ENCODE measurements at regions not wholly inside any gene's neighbourhood (a gene's known extent, or its start where the extent isn't known, plus 50 kb on each side); places are given as distances from the start of the nearest gene placed in this dataset.

DNA sequence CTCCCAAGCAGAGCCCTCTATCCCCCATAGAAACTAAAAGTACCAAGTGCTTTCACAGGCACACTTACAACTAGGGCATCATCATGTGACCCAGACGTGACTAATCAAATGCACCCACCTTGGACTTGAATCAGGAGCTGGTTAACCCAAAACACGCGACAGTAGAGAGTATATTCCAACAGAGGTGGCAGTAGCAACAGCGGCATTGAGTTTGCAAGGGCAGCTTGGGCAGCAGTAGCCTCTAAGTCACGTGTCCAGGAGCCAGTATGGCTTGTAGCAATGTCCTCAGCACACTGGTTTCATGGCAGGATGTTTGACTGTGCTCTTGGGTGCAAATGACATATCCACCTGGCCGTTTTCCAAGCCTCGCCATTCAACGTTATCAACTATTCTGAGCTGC, 73.4 kb upstream of the DNAH5 start:
- no peak for DNase-seq (ENCODE audit: low spot score)

DNA sequence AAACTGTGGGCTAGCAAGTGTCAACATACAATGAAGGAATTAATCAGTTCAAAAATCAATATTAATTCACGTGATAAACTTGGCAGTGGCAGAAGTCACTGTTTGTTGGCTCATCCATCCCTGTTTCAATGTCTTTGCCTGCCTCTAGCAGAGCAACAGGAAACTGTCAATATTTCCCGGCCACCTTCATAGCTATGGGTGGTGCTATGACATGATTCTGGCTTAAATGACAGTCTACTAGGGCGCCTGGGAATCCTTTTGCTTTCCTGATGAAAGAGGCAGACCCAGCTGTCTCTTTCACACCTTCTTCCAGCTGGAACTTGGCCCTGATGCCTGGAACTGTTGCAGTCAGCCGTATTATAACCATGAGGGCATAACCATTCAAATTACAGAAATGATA, 72.1 kb upstream of the DNAH5 start:
- no peak for DNase-seq (ENCODE audit: low spot score)

DNA sequence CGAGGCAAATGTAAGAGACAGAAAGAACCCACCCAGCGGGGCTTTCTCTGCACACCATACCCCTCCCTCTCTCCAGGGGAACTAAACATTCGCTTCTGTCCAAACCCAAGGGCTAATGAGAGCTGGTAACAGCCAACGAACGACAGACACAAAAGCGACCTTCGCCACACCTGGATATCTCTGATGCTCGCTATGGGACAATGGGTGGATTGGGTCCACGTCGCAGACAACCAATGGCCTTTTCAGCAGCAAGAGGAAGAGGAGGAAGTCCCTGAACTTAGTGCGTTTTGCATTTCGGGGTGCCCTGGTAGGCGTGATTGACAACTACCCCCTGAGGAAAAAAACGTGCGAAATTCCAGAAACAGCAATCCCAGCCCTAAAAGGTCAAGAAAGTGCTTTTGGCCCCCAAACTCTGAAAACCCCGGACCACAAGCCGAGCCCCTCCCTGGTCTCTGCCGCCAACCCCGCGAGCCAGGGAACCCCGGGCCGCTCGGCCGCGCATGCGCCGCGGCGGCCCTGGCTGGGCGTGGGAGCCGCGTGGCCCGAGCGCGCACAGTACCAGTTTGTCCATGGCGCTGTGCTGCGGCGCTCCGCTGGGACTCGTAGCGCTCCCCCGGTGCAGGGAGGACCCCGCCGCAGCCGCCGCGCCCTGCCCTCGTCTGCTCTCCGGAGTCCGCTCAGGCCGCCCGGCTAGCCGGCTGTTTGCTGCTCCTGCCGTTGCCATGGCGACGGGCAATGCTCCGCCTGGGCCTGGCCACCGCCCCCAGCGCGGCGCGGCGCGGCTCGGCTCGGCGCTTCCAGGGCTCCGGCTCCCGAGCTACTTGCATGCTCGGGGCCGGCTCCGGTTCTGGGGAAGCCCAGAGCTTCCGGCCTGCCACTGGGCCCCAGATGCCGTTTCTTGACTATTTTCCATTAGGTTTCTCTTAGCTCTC, 66.9 kb upstream of the DNAH5 start:
- DNase-seq (ENCODE audit: low spot score), result peak; percentile 92

DNA sequence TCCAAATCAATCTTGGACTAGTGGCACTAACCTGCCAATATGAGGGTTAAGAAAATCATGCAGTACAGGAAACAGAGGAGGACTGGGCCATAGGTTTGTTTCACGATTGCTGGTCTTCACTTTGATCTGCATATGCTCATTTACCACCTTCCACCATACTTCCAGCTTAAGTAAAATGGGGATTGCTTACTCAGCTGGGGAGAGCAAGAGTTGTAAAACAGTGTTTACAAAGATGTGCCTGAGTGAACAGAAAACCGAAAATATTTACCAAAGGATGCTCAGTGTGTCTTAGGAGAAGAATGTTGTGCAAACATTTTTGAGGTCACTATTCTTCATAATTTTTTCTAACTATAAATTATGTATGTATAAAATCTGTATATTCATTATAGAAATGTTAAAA, 65.1 kb upstream of the DNAH5 start:
- no peak for DNase-seq (ENCODE audit: low spot score)

DNA sequence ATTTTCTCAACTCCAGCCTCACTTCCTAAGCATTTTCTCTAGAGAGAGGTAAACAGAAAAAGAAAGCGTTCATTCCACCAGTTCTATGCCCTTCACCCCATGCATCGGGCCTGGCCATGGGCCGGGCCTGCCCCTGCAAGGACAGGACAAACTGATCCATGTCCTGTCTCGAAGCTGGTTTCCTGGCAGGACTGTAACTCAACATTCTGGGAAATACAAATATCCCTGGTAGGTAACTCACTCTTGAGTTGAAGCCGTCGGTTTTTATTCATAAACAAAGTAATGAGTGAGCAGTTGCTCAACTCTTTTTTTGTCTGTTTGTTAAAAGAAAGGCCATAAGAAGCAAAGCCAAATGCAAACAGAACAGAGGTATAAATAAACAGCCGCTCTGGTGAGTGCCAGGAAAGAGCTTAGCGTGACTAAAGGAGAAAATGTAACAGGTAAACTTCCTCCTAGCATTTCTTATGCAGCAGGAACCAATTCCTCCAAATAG, 64.4 kb upstream of the DNAH5 start:
- DNase-seq (ENCODE audit: low spot score), result no peak

DNA sequence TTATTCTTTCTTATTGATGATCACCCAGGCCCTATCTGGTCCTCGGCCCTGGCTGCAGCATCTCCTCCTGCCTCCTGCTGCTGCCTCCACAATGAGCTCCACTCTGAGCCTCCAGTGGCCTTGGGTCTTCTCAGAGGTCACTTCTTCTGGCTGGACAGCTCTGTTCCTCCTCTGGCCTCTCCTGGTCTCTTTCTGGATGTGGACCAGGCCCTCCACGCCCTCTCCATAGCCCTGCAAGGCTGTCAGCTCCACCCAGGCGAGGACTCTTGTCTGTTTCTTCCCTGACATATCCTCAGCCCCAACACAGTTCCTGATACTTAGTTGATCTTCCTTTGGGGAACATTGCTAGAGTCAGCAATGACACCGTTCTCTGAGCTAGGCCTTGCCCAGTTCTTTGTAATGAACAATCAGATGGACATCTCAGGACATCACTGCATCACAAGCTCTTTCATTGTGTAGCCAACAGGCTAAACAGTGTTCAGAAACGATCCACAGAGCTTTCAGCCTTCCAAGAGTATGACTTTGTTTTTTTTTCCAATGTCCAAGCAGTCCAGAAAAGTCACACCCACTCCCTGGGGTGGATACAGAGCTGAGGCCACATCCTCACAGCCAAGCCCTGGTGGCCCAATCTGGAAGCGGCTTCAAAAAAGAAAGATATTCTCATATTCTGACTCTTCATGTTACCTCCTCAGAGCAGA, 62.5 kb upstream of the DNAH5 start:
- no peak for DNase-seq (ENCODE audit: low spot score)

DNA sequence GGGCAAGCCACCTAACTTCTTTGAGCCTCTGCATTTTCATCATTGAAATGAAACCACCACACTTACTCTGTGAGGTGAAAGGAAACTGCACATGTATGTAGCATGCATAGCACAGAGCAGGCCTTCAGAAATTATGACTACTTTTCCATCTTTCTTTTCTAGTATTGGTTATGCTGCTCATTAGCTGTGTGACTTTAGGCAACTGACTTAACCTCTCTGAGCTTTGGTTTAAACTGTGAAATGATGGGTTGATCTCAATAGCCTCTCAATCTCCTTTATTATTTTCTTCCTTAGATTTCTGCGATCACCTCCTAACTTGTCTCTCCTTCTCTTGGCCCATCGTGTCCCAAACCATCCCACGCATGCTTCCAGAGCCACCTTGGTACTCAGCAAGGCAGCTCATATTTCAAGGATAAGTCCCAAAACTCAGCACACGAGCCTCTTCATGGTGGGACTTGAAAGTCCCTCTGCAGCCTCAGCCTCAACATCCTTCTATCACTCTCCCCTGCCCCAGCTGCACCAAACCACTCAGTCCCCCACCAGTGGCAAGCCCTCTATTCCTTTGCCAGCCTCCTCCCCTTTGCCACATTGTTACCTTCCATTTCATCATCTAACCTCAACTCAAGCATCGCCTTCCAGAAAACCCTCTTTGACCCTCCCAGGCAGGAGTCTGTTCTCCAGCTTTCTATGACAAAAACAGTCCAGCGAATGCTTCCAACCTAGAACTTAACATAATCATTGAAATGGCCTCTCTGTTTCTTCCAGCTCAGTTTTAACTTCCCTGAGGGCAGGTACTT, 60.3 kb upstream of the DNAH5 start:
- no peak for DNase-seq (ENCODE audit: low spot score)

DNA sequence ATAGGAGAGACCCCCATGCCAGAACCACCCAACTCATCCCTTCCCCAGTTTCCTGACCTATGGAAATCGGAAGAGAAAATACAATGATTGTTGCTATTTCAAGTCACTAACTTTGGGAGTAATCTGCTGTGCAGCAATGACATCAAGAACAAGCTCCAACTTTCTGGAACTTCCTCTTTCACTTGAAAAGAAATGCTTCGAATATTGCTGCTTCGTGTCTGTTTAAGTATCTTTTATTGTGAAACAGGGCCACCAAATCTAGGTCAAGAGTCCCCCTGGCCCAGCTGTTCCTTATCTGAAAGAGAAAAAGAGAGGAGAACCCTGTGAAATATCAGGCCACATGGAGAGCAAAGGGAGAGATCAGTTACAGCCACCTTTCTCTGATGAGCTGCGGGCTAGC, 59.4 kb upstream of the DNAH5 start:
- no peak for DNase-seq (ENCODE audit: low spot score)

DNA sequence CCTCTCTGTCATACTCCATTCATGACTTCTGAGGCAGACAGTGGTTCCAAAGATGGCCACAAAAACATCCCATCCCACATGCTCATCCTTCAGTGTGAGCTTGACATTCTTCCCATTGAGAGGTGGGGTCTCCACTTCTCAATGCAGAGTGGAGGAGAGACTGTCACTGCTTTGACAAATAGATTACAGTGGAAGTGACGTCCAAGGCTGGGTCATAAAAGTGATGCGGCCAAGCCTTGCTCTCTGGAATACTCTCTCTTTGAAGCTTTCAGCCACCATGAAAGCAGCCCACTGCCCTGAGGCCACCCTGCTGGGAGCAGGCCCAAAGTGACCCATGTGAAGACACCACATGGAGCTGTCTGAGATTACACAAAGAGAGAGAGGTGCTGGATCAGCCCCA, 59.0 kb upstream of the DNAH5 start:
- no peak for DNase-seq (ENCODE audit: low spot score)

DNA sequence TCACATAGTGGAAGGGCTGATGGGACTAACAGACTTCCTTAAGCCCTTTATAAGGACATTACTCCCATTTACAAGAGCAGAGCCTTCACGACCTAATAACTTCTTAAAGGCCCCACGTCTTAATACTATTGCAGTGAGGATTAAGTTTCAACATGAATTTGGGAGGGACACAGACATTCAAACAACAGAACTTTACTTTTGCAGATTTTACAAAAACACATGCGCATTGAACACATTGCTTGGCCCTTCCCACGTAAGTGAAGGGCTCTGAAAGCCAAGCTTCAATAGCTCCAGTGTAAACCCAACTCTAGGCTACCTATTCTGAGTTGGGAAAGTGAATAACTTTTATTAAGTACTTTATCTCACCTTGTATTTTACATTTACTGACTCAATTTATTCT, 53.8 kb upstream of the DNAH5 start:
- no peak for DNase-seq (ENCODE audit: low spot score)

DNA sequence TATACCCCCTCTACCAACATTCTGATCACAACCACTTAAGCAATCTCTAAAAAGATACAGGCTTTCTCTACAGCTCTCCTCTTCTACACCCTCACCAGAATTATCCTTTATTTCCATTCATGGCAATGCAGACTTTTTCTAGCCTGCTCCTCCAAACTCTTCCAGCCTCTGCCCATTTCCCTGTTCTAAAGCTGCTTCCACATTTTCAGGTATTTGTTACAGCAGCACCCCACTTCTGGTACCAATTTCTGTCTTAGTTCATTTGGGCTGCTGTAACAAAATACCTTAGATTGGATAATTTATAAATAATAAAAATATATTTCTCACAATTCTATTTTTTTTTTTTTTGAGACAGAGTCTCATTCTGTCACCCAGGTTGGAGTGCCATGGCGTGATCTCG, 53.0 kb upstream of the DNAH5 start:
- no peak for DNase-seq (ENCODE audit: low spot score)

DNA sequence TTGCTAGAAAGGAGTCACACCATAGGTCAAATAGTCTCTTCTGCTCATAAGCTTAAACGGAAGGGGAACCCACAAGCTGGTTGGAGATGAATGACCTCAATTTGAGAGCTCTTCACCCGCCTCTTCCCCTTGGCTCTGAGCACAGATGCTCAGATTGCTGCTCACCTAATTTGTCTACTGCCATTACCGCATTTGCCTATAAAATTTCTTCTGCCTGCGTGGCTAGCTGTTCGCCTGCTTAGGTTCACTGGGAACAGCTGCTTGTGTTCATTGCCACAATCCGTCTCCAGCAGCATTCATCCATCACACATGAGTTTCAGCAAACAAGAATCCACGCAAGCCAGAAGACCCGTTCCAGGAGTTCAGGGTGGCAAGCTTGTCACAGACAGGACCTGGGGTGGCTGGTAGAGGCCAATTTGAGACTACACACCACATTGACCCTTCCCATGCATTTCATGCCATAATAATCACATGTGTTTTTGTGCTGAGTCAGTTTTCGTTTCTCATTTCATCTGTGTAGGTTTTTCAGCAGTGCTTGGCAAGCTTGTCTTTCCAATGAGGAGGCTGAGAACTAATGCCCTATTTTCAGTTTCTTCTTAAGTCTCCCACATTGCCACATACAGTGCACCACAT, 50.2 kb upstream of the DNAH5 start:
- peak; percentile 23 for DNase-seq (ENCODE audit: low spot score)

Data from AG08396 (cell line).